ENCODE measurements at regions not wholly inside any gene's neighbourhood (a gene's known extent, or its start where the extent isn't known, plus 50 kb on each side); places are given as distances from the start of the nearest gene placed in this dataset.

DNA sequence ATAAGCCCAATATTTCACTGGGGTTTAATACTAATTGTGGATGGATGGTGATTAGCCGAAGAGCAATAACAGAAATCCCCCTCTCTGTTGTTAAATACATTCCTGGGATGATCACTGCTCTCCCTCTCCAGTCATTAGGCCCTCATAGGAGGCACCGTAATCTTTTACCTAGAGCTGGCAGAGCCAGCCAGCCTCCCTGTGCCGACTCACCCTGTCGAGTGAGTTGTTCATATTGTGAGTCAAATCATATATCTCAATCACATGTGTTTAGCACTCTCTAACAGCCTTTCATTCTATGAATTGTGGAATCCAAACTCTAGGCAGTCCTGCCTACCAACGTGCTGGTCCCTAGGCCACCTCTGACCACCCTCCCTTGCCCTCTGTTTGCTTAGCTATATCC is 771.0 kb downstream of the IRX1 start:
- BruUV-seq (replicated peaks): no TSS peak
- intact Hi-C loops (cut with micrococcal nuclease; ENCODE audit: unreplicated experiment): no loop called here
- no peak overlapping the region for H3K4me2 ChIP-seq (ENCODE audit: low read length)

DNA sequence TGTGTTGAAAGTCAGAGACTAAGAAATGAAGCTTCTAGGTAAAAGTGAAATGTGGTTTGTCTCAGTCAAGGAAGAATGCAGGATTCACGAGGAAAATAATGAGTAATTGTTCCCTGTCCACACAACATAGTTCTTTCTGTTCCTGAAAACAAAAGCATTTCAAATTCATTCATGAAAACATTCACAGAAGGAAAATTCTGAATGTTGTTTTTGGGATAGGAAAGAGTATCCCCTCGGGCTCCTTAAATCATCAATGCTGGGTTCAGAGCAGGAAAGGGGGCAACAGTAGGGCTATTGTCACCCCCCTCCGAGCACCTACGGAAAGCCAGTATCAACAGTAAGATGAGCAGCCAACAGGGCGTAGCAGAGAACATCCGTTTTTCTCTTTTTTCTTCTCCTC is 769.9 kb upstream of the ADAMTS16 start:
- H3K79me2 ChIP-seq (ENCODE audit: insufficient read depth, low read depth, low read length): no peaks in the 10 kb centered on the region
- no peaks in the 10 kb centered on the region for H3K36me3 ChIP-seq (ENCODE audit: insufficient read depth, low read length)
- H3K4me3 ChIP-seq (ENCODE audit: low read depth, low read length, poor library complexity, severe bottlenecking): no peak overlapping the region
- H2AFZ ChIP-seq (ENCODE audit: low read length): no peak overlapping the region
- no peak overlapping the region for H3K4me2 ChIP-seq (ENCODE audit: low read length)
- H4K20me1 ChIP-seq (ENCODE audit: insufficient read depth, low read length): no peaks in the 10 kb centered on the region
- no peaks in the 10 kb centered on the region for H3K9me3 ChIP-seq (ENCODE audit: low read length)
- H3K4me1 ChIP-seq (ENCODE audit: insufficient read depth, low read length, poor library complexity, severe bottlenecking): no peaks in the 10 kb centered on the region
- CTCF ChIA-PET (ENCODE audit: unreplicated experiment): no interaction called here
- no peaks in the 10 kb centered on the region for H3K9me2 ChIP-seq (ENCODE audit: insufficient read depth, low read length)
- BruUV-seq (replicated peaks): no TSS peak
- intact Hi-C loops (cut with micrococcal nuclease; ENCODE audit: unreplicated experiment): no loop called here
- no peak for TF ChIP-seq EZH2phosphoT487 (IDR thresholded peaks at IDR 0.05; ENCODE audit: borderline replicate concordance, low read depth, low read length)
- TF ChIP-seq, protein P1, sequence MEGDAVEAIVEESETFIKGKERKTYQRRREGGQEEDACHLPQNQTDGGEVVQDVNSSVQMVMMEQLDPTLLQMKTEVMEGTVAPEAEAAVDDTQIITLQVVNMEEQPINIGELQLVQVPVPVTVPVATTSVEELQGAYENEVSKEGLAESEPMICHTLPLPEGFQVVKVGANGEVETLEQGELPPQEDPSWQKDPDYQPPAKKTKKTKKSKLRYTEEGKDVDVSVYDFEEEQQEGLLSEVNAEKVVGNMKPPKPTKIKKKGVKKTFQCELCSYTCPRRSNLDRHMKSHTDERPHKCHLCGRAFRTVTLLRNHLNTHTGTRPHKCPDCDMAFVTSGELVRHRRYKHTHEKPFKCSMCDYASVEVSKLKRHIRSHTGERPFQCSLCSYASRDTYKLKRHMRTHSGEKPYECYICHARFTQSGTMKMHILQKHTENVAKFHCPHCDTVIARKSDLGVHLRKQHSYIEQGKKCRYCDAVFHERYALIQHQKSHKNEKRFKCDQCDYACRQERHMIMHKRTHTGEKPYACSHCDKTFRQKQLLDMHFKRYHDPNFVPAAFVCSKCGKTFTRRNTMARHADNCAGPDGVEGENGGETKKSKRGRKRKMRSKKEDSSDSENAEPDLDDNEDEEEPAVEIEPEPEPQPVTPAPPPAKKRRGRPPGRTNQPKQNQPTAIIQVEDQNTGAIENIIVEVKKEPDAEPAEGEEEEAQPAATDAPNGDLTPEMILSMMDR (conservative IDR thresholded peaks at IDR 0.05; ENCODE audit: low read length): no peak
- no peak for DNase-seq (ENCODE audit: low spot score)
- POLR2A ChIA-PET: no interaction called here
- H3K27ac ChIP-seq (ENCODE audit: low read depth, low read length, poor library complexity, severe bottlenecking): no peak overlapping the region

More for the DNA sequence above, 771.0 kb downstream of the IRX1 start:
- no peak overlapping the region for H3K27ac ChIP-seq (ENCODE audit: low read depth, low read length, poor library complexity, severe bottlenecking)
- no peaks in the 10 kb centered on the region for H3K9me3 ChIP-seq (ENCODE audit: low read length)
- H3K36me3 ChIP-seq (ENCODE audit: insufficient read depth, low read length): no peaks in the 10 kb centered on the region
- POLR2A ChIA-PET: interaction anchor here (0.9 kb wide), 1 partner anchor 11 kb away, joined by 4 read pairs; no protein-coding TSS in a partner anchor
- H3K4me3 ChIP-seq (ENCODE audit: low read depth, low read length, poor library complexity, severe bottlenecking): no peak overlapping the region
- H3K9me2 ChIP-seq (ENCODE audit: insufficient read depth, low read length): no peaks in the 10 kb centered on the region
- H4K20me1 ChIP-seq (ENCODE audit: insufficient read depth, low read length): no peaks in the 10 kb centered on the region
- no peak for DNase-seq (ENCODE audit: low spot score)
- no peaks in the 10 kb centered on the region for H3K4me1 ChIP-seq (ENCODE audit: insufficient read depth, low read length, poor library complexity, severe bottlenecking)
- no peak overlapping the region for H2AFZ ChIP-seq (ENCODE audit: low read length)
- CTCF ChIA-PET (ENCODE audit: unreplicated experiment): no interaction called here
- TF ChIP-seq, protein P1 (conservative IDR thresholded peaks at IDR 0.05; ENCODE audit: low read length): no peak
- no peak for TF ChIP-seq EZH2phosphoT487 (IDR thresholded peaks at IDR 0.05; ENCODE audit: borderline replicate concordance, low read depth, low read length)
- no peaks in the 10 kb centered on the region for H3K79me2 ChIP-seq (ENCODE audit: insufficient read depth, low read depth, low read length)

DNA sequence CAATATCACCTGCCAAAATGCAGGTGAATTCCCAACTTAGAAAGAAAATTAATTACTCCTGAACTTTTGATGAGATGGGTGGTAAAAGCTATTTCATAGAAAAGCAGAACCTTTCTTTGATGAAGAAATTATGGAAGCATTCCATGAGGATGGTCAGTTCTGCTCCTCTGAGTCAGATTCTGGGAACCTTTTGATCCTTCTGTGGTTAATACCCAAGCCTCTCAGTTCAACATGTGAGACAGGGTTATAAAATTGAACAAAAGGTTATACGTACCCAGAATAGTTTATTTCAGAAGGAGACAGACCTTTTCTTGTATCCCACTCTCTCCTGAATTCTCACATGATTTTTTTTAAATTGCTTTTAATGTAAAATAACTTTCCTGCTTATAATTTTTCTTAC is 767.6 kb upstream of the ADAMTS16 start:
- ChIA-PET POLR2A (no interaction called here), CTCF (ENCODE audit: unreplicated experiment) (no interaction called here)
- Histone ChIP-seq H3K27ac (ENCODE audit: low read depth, low read length, poor library complexity, severe bottlenecking) (no peak overlapping the region), H3K4me2 (ENCODE audit: low read length) (no peak overlapping the region), H3K4me3 (ENCODE audit: low read depth, low read length, poor library complexity, severe bottlenecking) (no peak overlapping the region), H3K36me3 (ENCODE audit: insufficient read depth, low read length) (no peaks in the 10 kb centered on the region), H3K4me1 (ENCODE audit: insufficient read depth, low read length, poor library complexity, severe bottlenecking) (no peaks in the 10 kb centered on the region), H3K79me2 (ENCODE audit: insufficient read depth, low read depth, low read length) (no peaks in the 10 kb centered on the region), H3K9me2 (ENCODE audit: insufficient read depth, low read length) (no peaks in the 10 kb centered on the region), H2AFZ (ENCODE audit: low read length) (no peak overlapping the region), H4K20me1 (ENCODE audit: insufficient read depth, low read length) (no peaks in the 10 kb centered on the region), H3K9me3 (ENCODE audit: low read length) (no peaks in the 10 kb centered on the region)
- DNase-seq (ENCODE audit: low spot score): no peak
- no TSS peak for BruUV-seq (replicated peaks)
- TF ChIP-seq, protein P1 (conservative IDR thresholded peaks at IDR 0.05; ENCODE audit: low read length): no peak
- no peak for TF ChIP-seq EZH2phosphoT487 (IDR thresholded peaks at IDR 0.05; ENCODE audit: borderline replicate concordance, low read depth, low read length)
- intact Hi-C loops (cut with micrococcal nuclease; ENCODE audit: unreplicated experiment): no loop called here

Data from OCI-LY7 (cell line).